Vagina (tissue), 2 donors: ENCODE measurements at regions not wholly inside any gene's neighbourhood (a gene's known extent, or its start where the extent isn't known, plus 50 kb on each side); places are given as distances from the start of the nearest gene placed in this dataset.

Source experiments
- DNase-seq, 2 donors: peaks; one replicate each; pipeline ENCODE4 v3.0.0-alpha.2; 2017; ENCODE audit errors: extremely low spot score in 2 of 2
- H3K27ac ChIP-seq: fragments of 200-600 bp; sonication (generic); one replicate; pipeline ENCODE4 v1.5.1; 2019
- H3K27me3 ChIP-seq: fragments of 200-600 bp; sonication (generic); one replicate; pipeline ENCODE4 v1.5.1; 2019
- H3K36me3 ChIP-seq, 2 donors: fragments of 200-600 bp; sonication (generic); one replicate each; pipeline ENCODE4 v1.5.1; 2017 to 2019
- H3K4me1 ChIP-seq: fragments of 200-600 bp; sonication (generic); one replicate; pipeline ENCODE4 v1.5.1; 2019
- H3K4me3 ChIP-seq, 2 donors: fragments of 200-600 bp; sonication (generic); 1 replicate in 1 of 2; 2 replicates in 1 of 2; pipeline ENCODE4 v1.5.1; 2016 to 2019
- H3K9me3 ChIP-seq: fragments of 200-600 bp; sonication (generic); one replicate; pipeline ENCODE4 v1.5.1; 2019
- POLR2A ChIP-seq, 2 donors: fragments of 450-650 bp; IDR thresholded peaks; one replicate each; pipeline ENCODE4 v1.6.1; 2017; ENCODE audit warnings: antibody characterized with exemption in 2 of 2, mild to moderate bottlenecking in 2 of 2, moderate library complexity in 2 of 2
- POLR2AphosphoS5 ChIP-seq, 2 donors: sonication (generic); formaldehyde crosslinking; IDR thresholded peaks; one replicate each; pipeline ENCODE4 v1.9.0; 2017; ENCODE audit warnings: antibody characterized with exemption in 2 of 2, mild to moderate bottlenecking in 2 of 2, low read depth in 1 of 2; ENCODE audit not compliant: insufficient read depth in 1 of 2
- intact Hi-C: fragments of 100-400 bp; cut with DNase I; formaldehyde crosslinking; loops from one replicate; pipeline ENCODE4 v1.15.1; 2023
- TF ChIP-seq, protein P1 (sequence below), 3 experiments: fragments of 450-650 bp in 2 of 3; fragments of 200-600 bp in 1 of 3; sonication (generic) in 1 of 3; IDR thresholded peaks; one replicate each; pipeline ENCODE4 v1.5.1; 2017 to 2019; ENCODE audit warnings: antibody characterized with exemption in 3 of 3, mild to moderate bottlenecking in 2 of 3, moderate library complexity in 2 of 3

DNA sequence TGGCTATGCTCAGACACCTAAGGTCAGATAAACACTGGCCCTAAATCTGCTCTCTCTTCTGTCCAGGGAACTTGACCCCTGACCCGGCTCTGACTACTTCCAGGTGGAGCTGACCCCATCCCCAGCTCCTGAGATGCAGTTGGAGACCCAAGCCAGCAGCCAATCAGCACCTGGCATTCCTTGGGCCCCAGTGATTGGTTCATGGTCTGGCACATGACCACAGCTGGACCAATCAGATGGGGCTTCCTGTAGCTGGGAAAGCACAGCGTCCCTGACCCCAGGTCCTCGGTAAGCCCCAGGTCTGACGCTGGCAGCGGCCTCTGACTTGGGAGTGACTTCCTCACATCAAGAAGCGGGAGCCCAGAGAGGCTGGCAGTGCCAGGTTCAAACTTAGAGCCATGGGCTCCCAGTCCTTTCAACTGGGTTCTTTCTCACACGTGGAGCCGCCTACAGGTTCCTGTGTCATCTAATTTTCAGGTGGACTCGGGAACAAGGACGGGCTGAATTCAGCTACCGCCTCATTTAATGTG is 915.4 kb upstream of the TMEM132C start:
- Histone ChIP-seq H3K4me3 (no peak overlapping the region), H3K36me3 (no peaks in the 10 kb centered on the region), H3K4me1 (no peaks in the 10 kb centered on the region), H3K27ac (no peak overlapping the region), H3K27me3 (no peaks in the 10 kb centered on the region), H3K9me3 (no peaks in the 10 kb centered on the region)
- no peak for DNase-seq
- TF ChIP-seq POLR2A (IDR thresholded peaks at IDR 0.05) (no peak), POLR2AphosphoS5 (IDR thresholded peaks at IDR 0.05; ENCODE audit: insufficient read depth in 1 of 2, low read depth in 1 of 2) (no peak)
- intact Hi-C loops: no loop called here

DNA sequence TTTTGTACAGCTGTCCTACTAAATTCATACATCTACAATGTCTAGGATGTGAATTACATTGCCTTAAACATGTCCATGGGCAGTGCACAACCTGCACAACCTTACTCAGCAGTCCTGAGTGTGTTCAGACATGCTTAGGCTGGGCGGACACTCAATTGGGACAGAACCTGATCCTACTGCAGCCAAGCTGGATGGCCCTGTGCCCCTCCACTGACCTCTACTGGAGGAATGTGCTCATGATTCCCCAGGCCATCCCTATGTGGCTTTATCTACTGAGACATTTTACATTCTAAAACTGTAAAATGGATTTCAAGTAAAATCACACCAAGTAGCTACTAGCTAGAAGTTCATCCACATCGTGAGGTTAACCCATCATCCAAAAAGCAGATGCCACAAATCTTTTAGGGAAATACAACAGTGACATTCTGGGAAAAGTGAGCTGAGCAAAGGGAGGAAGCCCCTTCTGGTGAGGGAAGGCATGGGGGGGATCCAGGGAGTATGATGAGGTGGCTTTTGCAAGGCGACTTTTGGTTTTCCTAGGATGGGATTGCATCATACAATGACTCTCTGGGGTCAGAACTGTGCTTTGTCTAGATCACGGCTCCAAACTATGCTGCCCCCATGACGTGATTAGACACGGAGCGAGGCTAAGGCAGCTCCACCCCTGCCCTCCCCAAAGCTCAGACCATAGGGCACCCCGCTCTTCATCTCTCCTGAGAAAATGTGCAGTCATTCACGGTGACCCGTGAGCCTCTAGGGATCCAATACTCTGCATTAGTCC is 911.7 kb upstream of the TMEM132C start:
- TF ChIP-seq POLR2AphosphoS5 (IDR thresholded peaks at IDR 0.05; ENCODE audit: insufficient read depth in 1 of 2, low read depth in 1 of 2) (no peak), POLR2A (IDR thresholded peaks at IDR 0.05) (no peak)
- TF ChIP-seq, protein P1, sequence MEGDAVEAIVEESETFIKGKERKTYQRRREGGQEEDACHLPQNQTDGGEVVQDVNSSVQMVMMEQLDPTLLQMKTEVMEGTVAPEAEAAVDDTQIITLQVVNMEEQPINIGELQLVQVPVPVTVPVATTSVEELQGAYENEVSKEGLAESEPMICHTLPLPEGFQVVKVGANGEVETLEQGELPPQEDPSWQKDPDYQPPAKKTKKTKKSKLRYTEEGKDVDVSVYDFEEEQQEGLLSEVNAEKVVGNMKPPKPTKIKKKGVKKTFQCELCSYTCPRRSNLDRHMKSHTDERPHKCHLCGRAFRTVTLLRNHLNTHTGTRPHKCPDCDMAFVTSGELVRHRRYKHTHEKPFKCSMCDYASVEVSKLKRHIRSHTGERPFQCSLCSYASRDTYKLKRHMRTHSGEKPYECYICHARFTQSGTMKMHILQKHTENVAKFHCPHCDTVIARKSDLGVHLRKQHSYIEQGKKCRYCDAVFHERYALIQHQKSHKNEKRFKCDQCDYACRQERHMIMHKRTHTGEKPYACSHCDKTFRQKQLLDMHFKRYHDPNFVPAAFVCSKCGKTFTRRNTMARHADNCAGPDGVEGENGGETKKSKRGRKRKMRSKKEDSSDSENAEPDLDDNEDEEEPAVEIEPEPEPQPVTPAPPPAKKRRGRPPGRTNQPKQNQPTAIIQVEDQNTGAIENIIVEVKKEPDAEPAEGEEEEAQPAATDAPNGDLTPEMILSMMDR (IDR thresholded peaks at IDR 0.05): no peak
- H3K27ac ChIP-seq: no peak overlapping the region
- no peaks in the 10 kb centered on the region for H3K4me1 ChIP-seq
- H3K4me3 ChIP-seq: no peak overlapping the region
- no peak for DNase-seq
- no peaks in the 10 kb centered on the region for H3K36me3 ChIP-seq
- H3K27me3 ChIP-seq: no peaks in the 10 kb centered on the region
- intact Hi-C loops: no loop called here
- no peaks in the 10 kb centered on the region for H3K9me3 ChIP-seq

DNA sequence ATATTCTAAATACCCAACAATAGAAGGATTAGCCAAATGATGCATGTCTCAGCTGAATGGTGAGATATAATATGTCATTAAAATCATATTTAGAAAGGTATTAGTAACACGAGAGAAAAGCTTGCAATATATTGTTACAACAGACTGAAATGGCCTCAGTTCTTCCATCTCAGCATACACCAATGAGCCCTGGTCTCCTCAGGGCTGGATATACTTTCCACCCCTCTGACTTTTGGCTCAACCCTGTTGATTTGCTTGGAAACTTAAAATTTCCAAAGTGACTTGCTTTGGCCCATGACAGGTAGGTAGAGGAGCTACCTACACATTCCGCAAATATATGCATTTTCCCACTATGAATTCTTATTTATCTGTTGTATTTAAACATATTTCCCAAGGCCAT is 908.1 kb upstream of the TMEM132C start:
- no peak overlapping the region for H3K4me3 ChIP-seq
- TF ChIP-seq, protein P1 (IDR thresholded peaks at IDR 0.05): no peak
- TF ChIP-seq POLR2A (IDR thresholded peaks at IDR 0.05) (no peak), POLR2AphosphoS5 (IDR thresholded peaks at IDR 0.05; ENCODE audit: insufficient read depth in 1 of 2, low read depth in 1 of 2) (no peak)
- DNase-seq: no peak
- no peaks in the 10 kb centered on the region for H3K36me3 ChIP-seq
- intact Hi-C loops: no loop called here
- H3K9me3 ChIP-seq: no peaks in the 10 kb centered on the region
- no peak overlapping the region for H3K27ac ChIP-seq
- no peaks in the 10 kb centered on the region for H3K27me3 ChIP-seq
- no peaks in the 10 kb centered on the region for H3K4me1 ChIP-seq

DNA sequence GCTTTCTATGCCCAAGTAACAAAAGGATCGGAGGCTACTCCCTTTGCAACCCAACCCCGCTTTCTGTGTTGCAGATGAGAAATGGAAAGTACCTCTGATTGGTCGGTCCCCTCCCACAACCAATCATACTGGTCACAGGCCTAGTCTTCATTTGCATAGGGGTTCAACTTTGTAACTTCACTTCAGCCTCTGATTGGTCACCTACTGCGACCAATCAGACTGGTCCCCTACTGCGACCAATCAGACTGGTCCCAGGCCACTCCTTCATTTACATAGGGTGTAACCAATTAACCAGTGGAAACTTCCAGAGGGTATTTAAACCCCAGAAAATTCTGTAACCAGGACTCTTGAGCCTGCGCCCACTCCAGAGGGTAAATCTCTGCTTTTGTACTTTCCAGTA is 906.4 kb upstream of the TMEM132C start:
- intact Hi-C loops: no loop called here
- H3K4me3 ChIP-seq: no peak overlapping the region
- no peak overlapping the region for H3K27ac ChIP-seq
- H3K36me3 ChIP-seq: no peaks in the 10 kb centered on the region
- H3K27me3 ChIP-seq: no peaks in the 10 kb centered on the region
- no peaks in the 10 kb centered on the region for H3K4me1 ChIP-seq
- TF ChIP-seq POLR2A (IDR thresholded peaks at IDR 0.05) (no peak), POLR2AphosphoS5 (IDR thresholded peaks at IDR 0.05; ENCODE audit: insufficient read depth in 1 of 2, low read depth in 1 of 2) (no peak)
- TF ChIP-seq, protein P1 (IDR thresholded peaks at IDR 0.05): no peak
- no peaks in the 10 kb centered on the region for H3K9me3 ChIP-seq
- DNase-seq: no peak

DNA sequence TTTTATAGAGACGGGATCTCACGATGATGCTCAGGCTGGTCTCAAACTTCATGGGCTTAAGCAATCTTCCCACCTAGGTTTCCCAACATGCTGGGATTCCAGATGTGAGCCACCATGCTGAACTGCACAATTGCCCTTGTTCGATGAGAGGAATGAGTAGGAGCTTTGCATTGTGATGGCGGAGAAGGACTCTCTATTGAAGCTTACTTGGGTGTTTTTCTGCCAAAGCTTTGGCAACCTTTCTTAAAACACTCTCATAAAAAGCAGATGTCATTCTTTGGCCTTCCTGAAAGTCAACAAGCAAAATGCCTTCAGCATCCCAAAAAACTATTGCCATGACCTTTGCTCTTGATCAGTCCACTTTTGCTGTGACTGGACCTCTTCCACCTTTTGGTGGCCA is 904.8 kb upstream of the TMEM132C start:
- intact Hi-C loops: no loop called here
- Histone ChIP-seq H3K36me3 (no peaks in the 10 kb centered on the region), H3K27me3 (no peaks in the 10 kb centered on the region), H3K9me3 (no peaks in the 10 kb centered on the region), H3K27ac (no peak overlapping the region), H3K4me3 (no peak overlapping the region), H3K4me1 (no peaks in the 10 kb centered on the region)
- DNase-seq: no peak
- TF ChIP-seq, protein P1 (IDR thresholded peaks at IDR 0.05): no peak
- no peak for TF ChIP-seq POLR2AphosphoS5 (IDR thresholded peaks at IDR 0.05; ENCODE audit: insufficient read depth in 1 of 2, low read depth in 1 of 2)
- TF ChIP-seq POLR2A (IDR thresholded peaks at IDR 0.05): no peak
